ENCODE measurements at regions not wholly inside any gene's neighbourhood (a gene's known extent, or its start where the extent isn't known, plus 50 kb on each side); places are given as distances from the start of the nearest gene placed in this dataset.

- ChIA-PET POLR2A (ENCODE audit: unreplicated experiment) (no interaction called here), CTCF (no interaction called here)
- DNase-seq (peak; percentile 32), ATAC-seq (no peak)
- no peaks in the 10 kb centered on the region for H4K20me1 ChIP-seq (ENCODE audit: low read length)
- H3K9me3 ChIP-seq (ENCODE audit: low read length): peaks cover 13% of the 10 kb centered on the region
- intact Hi-C loops (cut with micrococcal nuclease): loop anchor here (10.0 kb wide), 1 partner anchor 49 kb away; no protein-coding TSS in a partner anchor
- no peaks in the 10 kb centered on the region for H3K27me3 ChIP-seq (ENCODE audit: low read length)
- H3K9ac ChIP-seq (ENCODE audit: low read length): no peak overlapping the region
- no peaks in the 10 kb centered on the region for H3K79me2 ChIP-seq (ENCODE audit: low read length)
- no peaks in the 10 kb centered on the region for H3F3A ChIP-seq (ENCODE audit: low read length, unreplicated experiment)
- H3K27ac ChIP-seq (ENCODE audit: low read length): no peak overlapping the region
- H2AFZ ChIP-seq (ENCODE audit: low read length): no peak overlapping the region
- H3K4me1 ChIP-seq (ENCODE audit: insufficient read depth, low read length): peaks cover 25% of the 10 kb centered on the region
- no TSS peak for BruUV-seq (replicated peaks)
- no peaks in the 10 kb centered on the region for H3K9me2 ChIP-seq (replicated peaks; ENCODE audit: low read length)
- H3K36me3 ChIP-seq (ENCODE audit: low read depth, low read length): peaks cover 10% of the 10 kb centered on the region; the same call in 1 of the 2 replicates
- no peak for TF ChIP-seq EZH2phosphoT487 (IDR thresholded peaks at IDR 0.05; ENCODE audit: borderline replicate concordance, low read length)
- no peak for TF ChIP-seq CTCF (conservative IDR thresholded peaks at IDR 0.05; ENCODE audit: low read depth, low read length)
- TF ChIP-seq EZH2 (IDR thresholded peaks at IDR 0.05; ENCODE audit: low read length, unreplicated experiment): no peak
- H3K4me2 ChIP-seq (ENCODE audit: low read length): no peak overlapping the region
- H3K4me3 ChIP-seq (ENCODE audit: low read length): no peak overlapping the region
These were observed 107.2 kb upstream of the SHB start for GRCh38 chr9:38176251-38176650.

- Histone ChIP-seq H3K79me2 (ENCODE audit: low read length) (no peaks in the 10 kb centered on the region), H3K4me3 (ENCODE audit: low read length) (no peak overlapping the region), H3K9me3 (ENCODE audit: low read length) (peaks cover 17% of the 10 kb centered on the region), H2AFZ (ENCODE audit: low read length) (no peak overlapping the region), H3K36me3 (ENCODE audit: low read depth, low read length) (peaks cover 12% of the 10 kb centered on the region; the same call in 1 of the 2 replicates), H3K9me2 (replicated peaks; ENCODE audit: low read length) (no peaks in the 10 kb centered on the region), H4K20me1 (ENCODE audit: low read length) (no peaks in the 10 kb centered on the region), H3F3A (ENCODE audit: low read length, unreplicated experiment) (peaks cover 3% of the 10 kb centered on the region), H3K4me2 (ENCODE audit: low read length) (no peak overlapping the region), H3K9ac (ENCODE audit: low read length) (no peak overlapping the region), H3K4me1 (ENCODE audit: insufficient read depth, low read length) (peaks cover 25% of the 10 kb centered on the region), H3K27ac (ENCODE audit: low read length) (no peak overlapping the region), H3K27me3 (ENCODE audit: low read length) (no peaks in the 10 kb centered on the region)
- ATAC-seq (no peak), DNase-seq (no peak)
- ChIA-PET POLR2A (ENCODE audit: unreplicated experiment) (no interaction called here), CTCF (no interaction called here)
- intact Hi-C loops (cut with micrococcal nuclease): loop anchor here (10.0 kb wide), 1 partner anchor 49 kb away; no protein-coding TSS in a partner anchor
- TF ChIP-seq EZH2 (IDR thresholded peaks at IDR 0.05; ENCODE audit: low read length, unreplicated experiment) (no peak), CTCF (conservative IDR thresholded peaks at IDR 0.05; ENCODE audit: low read depth, low read length) (no peak), EZH2phosphoT487 (IDR thresholded peaks at IDR 0.05; ENCODE audit: borderline replicate concordance, low read length) (no peak)
- BruUV-seq (replicated peaks): no TSS peak
These were observed 106.4 kb upstream of the SHB start for GRCh38 chr9:38175423-38175822.

- no peaks in the 10 kb centered on the region for H3K9me2 ChIP-seq (replicated peaks; ENCODE audit: low read length)
- peaks cover 10% of the 10 kb centered on the region for H3K4me1 ChIP-seq (ENCODE audit: insufficient read depth, low read length)
- no peaks in the 10 kb centered on the region for H3K27me3 ChIP-seq (ENCODE audit: low read length)
- ATAC-seq: no peak
- no peaks in the 10 kb centered on the region for H4K20me1 ChIP-seq (ENCODE audit: low read length)
- BruUV-seq (replicated peaks): no TSS peak
- H3K27ac ChIP-seq (ENCODE audit: low read length): no peak overlapping the region
- ChIA-PET CTCF (no interaction called here), POLR2A (ENCODE audit: unreplicated experiment) (no interaction called here)
- peaks cover 23% of the 10 kb centered on the region; the same call in 1 of the 2 replicates for H3K36me3 ChIP-seq (ENCODE audit: low read depth, low read length)
- intact Hi-C loops (cut with micrococcal nuclease): loop anchor here (10.0 kb wide), 1 partner anchor 52 kb away; no protein-coding TSS in a partner anchor
- no peak overlapping the region for H3K9ac ChIP-seq (ENCODE audit: low read length)
- TF ChIP-seq CTCF (conservative IDR thresholded peaks at IDR 0.05; ENCODE audit: low read depth, low read length): no peak
- TF ChIP-seq EZH2phosphoT487 (IDR thresholded peaks at IDR 0.05; ENCODE audit: borderline replicate concordance, low read length): no peak
- H3K79me2 ChIP-seq (ENCODE audit: low read length): no peaks in the 10 kb centered on the region
- H3K9me3 ChIP-seq (ENCODE audit: low read length): peaks cover 26% of the 10 kb centered on the region
- DNase-seq: no peak
- no peak overlapping the region for H3K4me3 ChIP-seq (ENCODE audit: low read length)
- H2AFZ ChIP-seq (ENCODE audit: low read length): no peak overlapping the region
- no peak overlapping the region for H3K4me2 ChIP-seq (ENCODE audit: low read length)
- H3F3A ChIP-seq (ENCODE audit: low read length, unreplicated experiment): peaks cover 6% of the 10 kb centered on the region
These were observed 103.6 kb upstream of the SHB start for GRCh38 chr9:38172586-38172985.

All from PC-3 (cell line).